ENCODE measurements at regions not wholly inside any gene's neighbourhood (a gene's known extent, or its start where the extent isn't known, plus 50 kb on each side); places are given as distances from the start of the nearest gene placed in this dataset.

GRCh38 chr9:107734256-107735013, 244.9 kb upstream of the KLF4 start:
- Histone ChIP-seq H3K36me3 (ENCODE audit: control insufficient read depth in 2 of 2, insufficient read depth in 1 of 2, low read length in 2 of 2) (no peaks in the 10 kb centered on the region), H3K4me3 (ENCODE audit: low read depth, low read length) (no peak overlapping the region), H3K9me3 (ENCODE audit: control insufficient read depth, insufficient read depth, low read depth, low read length) (no peaks in the 10 kb centered on the region), H3K27ac (ENCODE audit: extremely low read depth, low read depth, low read length) (no peak overlapping the region), H3K4me1 (ENCODE audit: control insufficient read depth, insufficient read depth, low read length) (no peaks in the 10 kb centered on the region; the same call in 1 of the 2 replicates)
- TF ChIP-seq ZNF585B (tag by site-specific recombination; IDR thresholded peaks at IDR 0.05) (no peak), ZNF76 (tag by site-specific recombination; IDR thresholded peaks at IDR 0.05; ENCODE audit: borderline replicate concordance, low read depth) (no peak), ZNF16 (tag by site-specific recombination; IDR thresholded peaks at IDR 0.05; ENCODE audit: low read depth) (no peak), ZNF24 (tag by site-specific recombination; IDR thresholded peaks at IDR 0.05) (no peak), ZBTB49 (tag by site-specific recombination; IDR thresholded peaks at IDR 0.05; ENCODE audit: low read depth) (no peak), ZNF394 (tag by site-specific recombination; IDR thresholded peaks at IDR 0.05; ENCODE audit: borderline replicate concordance) (no peak), WT1 (tag by site-specific recombination; IDR thresholded peaks at IDR 0.05) (no peak), ZSCAN30 (tag by site-specific recombination; IDR thresholded peaks at IDR 0.05) (no peak)
- ChIA-PET POLR2A (no interaction called here), CTCF (interaction anchor here (1.2 to 1.6 kb wide), 2 partner anchors 16 to 250 kb away, joined by 4 to 7 read pairs; no protein-coding TSS in a partner anchor)

GRCh38 chr9:107733523-107733894, 243.9 kb upstream of the KLF4 start:
- no peak for TF ChIP-seq ZNF223 (tag by site-specific recombination; IDR thresholded peaks at IDR 0.05)
- TF ChIP-seq CTCF (tag by site-specific recombination; IDR thresholded peaks at IDR 0.05): no peak
- TF ChIP-seq ZNF626 (tag by site-specific recombination; IDR thresholded peaks at IDR 0.05): no peak
- TF ChIP-seq ZNF311 (tag by site-specific recombination; IDR thresholded peaks at IDR 0.05; ENCODE audit: borderline replicate concordance): no peak
- TF ChIP-seq ZNF76 (tag by site-specific recombination; IDR thresholded peaks at IDR 0.05; ENCODE audit: borderline replicate concordance, low read depth): no peak
- TF ChIP-seq SCRT1 (tag by site-specific recombination; IDR thresholded peaks at IDR 0.05; ENCODE audit: borderline replicate concordance): no peak
- TF ChIP-seq ZNF791 (tag by site-specific recombination; IDR thresholded peaks at IDR 0.05): no peak
- no peak for TF ChIP-seq ZNF169 (tag by site-specific recombination; IDR thresholded peaks at IDR 0.05)
- no peak for TF ChIP-seq ZNF654 (tag by site-specific recombination; IDR thresholded peaks at IDR 0.05; ENCODE audit: low read depth)
- TF ChIP-seq ZNF785 (tag by site-specific recombination; IDR thresholded peaks at IDR 0.05): no peak
- TF ChIP-seq ZNF19 (tag by site-specific recombination; IDR thresholded peaks at IDR 0.05; ENCODE audit: low read depth): no peak
- no peak for TF ChIP-seq ZBTB48 (tag by site-specific recombination; IDR thresholded peaks at IDR 0.05)
- no peak for TF ChIP-seq ZBTB11 (tag by site-specific recombination; conservative IDR thresholded peaks at IDR 0.05; ENCODE audit: low read depth)
- H3K27ac ChIP-seq (ENCODE audit: extremely low read depth, low read depth, low read length): no peak overlapping the region
- POLR2A ChIA-PET: no interaction called here
- CTCF ChIA-PET: interaction anchor here (0.6 to 1.6 kb wide), 4 partner anchors 15 to 1889 kb away, joined by 4 to 7 read pairs (median 4); no protein-coding TSS in a partner anchor
- no peak overlapping the region for H3K4me3 ChIP-seq (ENCODE audit: low read depth, low read length)
- H3K4me1 ChIP-seq (ENCODE audit: control insufficient read depth, insufficient read depth, low read length): no peaks in the 10 kb centered on the region; the same call in 1 of the 2 replicates
- no peaks in the 10 kb centered on the region for H3K36me3 ChIP-seq (ENCODE audit: control insufficient read depth in 2 of 2, insufficient read depth in 1 of 2, low read length in 2 of 2)
- H3K9me3 ChIP-seq (ENCODE audit: control insufficient read depth, insufficient read depth, low read depth, low read length): no peaks in the 10 kb centered on the region
